A673 (cell line): ENCODE measurements at regions not wholly inside any gene's neighbourhood (a gene's known extent, or its start where the extent isn't known, plus 50 kb on each side); places are given as distances from the start of the nearest gene placed in this dataset.
"Not testable (repeated sequence)": the region's sequence is repeated elsewhere in the genome, so short reads cannot be mapped to it uniquely, and the experiment has no call there.

Experiments
- BruUV-seq: library from RNA; stranded (reverse); fragments of 400-500 nt; replicated peaks from 2 replicates; lab custom pipeline; 2021; lab: Mats Ljungman, UMichigan
- CTCF ChIA-PET: fragments of 300-600 bp; sonication (Branson Sonifier 250); formaldehyde crosslinking; loops from one replicate; lab custom pipeline; 2022; ENCODE audit warnings: antibody characterized with exemption; lab: Charles Lee
- POLR2A ChIA-PET: fragments of 300-600 bp; sonication (Branson Sonifier 250); formaldehyde crosslinking; loops from one replicate; lab custom pipeline; 2022; ENCODE audit warnings: antibody characterized with exemption; ENCODE audit not compliant: low non-redundant PET; lab: Charles Lee
- DNase-seq: peaks from one replicate; pipeline ENCODE4 v3.0.0-alpha.2; 2015; ENCODE audit warnings: low spot score
- H3K27ac ChIP-seq: fragments of 200-600 bp; sonication (generic); 2 replicates; pipeline ENCODE4 v1.5.1; 2016; ENCODE audit warnings: mixed run types, low read depth, mild to moderate bottlenecking, mixed read lengths, antibody characterized with exemption, low read length; ENCODE audit not compliant: poor library complexity, severe bottlenecking
- H3K27me3 ChIP-seq: fragments of 200-600 bp; sonication (generic); replicated peaks from 2 replicates; pipeline ENCODE4 v1.6.1; 2017; ENCODE audit warnings: mixed run types, low read depth, mild to moderate bottlenecking, mixed read lengths, antibody characterized with exemption, low read length; ENCODE audit not compliant: insufficient read depth, poor library complexity
- H3K36me3 ChIP-seq: fragments of 200-600 bp; sonication (generic); 2 replicates; pipeline ENCODE4 v1.6.1; 2016; ENCODE audit warnings: mixed run types, mild to moderate bottlenecking, mixed read lengths, antibody characterized with exemption, low read length; ENCODE audit not compliant: insufficient read depth, poor library complexity, severe bottlenecking
- H3K4me1 ChIP-seq: fragments of 200-600 bp; sonication (generic); 2 replicates; pipeline ENCODE4 v1.6.1; 2017; ENCODE audit warnings: mixed run types, mild to moderate bottlenecking, mixed read lengths, antibody characterized with exemption, low read length; ENCODE audit not compliant: insufficient read depth, poor library complexity, severe bottlenecking
- H3K4me3 ChIP-seq: fragments of 200-600 bp; sonication (generic); 2 replicates; pipeline ENCODE4 v1.5.1; 2016; ENCODE audit warnings: low read depth, mixed run types, mild to moderate bottlenecking, mixed read lengths, low read length; ENCODE audit not compliant: poor library complexity, severe bottlenecking
- H3K9me3 ChIP-seq: fragments of 200-600 bp; sonication (generic); 2 replicates; pipeline ENCODE4 v1.6.1; 2016; ENCODE audit warnings: mixed run types, low read depth, mild to moderate bottlenecking, mixed read lengths, antibody characterized with exemption, low read length; ENCODE audit not compliant: poor library complexity, severe bottlenecking
- CTCF ChIP-seq: fragments of 300-800, 200-600 bp; sonication (generic); conservative IDR thresholded peaks from 2 replicates; pipeline ENCODE4 v1.5.1; 2017; ENCODE audit warnings: low read depth, mild to moderate bottlenecking, antibody characterized with exemption, low read length, moderate library complexity, mixed read lengths
- EZH2 ChIP-seq: fragments of 200-600 bp; sonication (generic); IDR thresholded peaks from 2 replicates; pipeline ENCODE4 v1.6.1; 2017; ENCODE audit warnings: borderline replicate concordance, low read depth, mild to moderate bottlenecking, mixed read lengths, antibody characterized with exemption, low read length; ENCODE audit not compliant: poor library complexity, severe bottlenecking
- intact Hi-C: fragments of 100-400 bp; cut with micrococcal nuclease; formaldehyde crosslinking; loops from one replicate; pipeline ENCODE4 v1.10.0; 2022; ENCODE audit not compliant: unreplicated experiment

DNA sequence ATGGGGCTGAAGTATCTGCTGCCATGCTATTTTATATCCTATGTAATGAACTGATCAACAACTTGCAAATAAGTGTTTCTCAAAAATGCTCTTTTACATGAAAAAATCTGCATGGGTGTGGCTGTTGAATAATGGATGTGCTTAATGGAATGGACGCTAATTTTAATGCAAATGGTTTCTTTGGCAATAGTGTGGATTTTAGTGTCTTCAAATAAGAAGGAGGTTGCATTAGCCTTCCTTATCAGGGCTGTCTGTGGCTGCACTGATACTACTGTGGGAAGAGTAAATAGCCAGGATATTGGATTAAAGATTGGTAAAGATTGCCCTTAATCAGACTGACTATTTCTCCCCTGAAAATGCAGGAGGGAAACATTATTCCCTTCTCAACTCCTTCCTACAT, 121.9 kb upstream of the STK32A start:
- H3K27ac ChIP-seq, result no peak overlapping the region
- CTCF ChIA-PET, result no interaction called here

DNA sequence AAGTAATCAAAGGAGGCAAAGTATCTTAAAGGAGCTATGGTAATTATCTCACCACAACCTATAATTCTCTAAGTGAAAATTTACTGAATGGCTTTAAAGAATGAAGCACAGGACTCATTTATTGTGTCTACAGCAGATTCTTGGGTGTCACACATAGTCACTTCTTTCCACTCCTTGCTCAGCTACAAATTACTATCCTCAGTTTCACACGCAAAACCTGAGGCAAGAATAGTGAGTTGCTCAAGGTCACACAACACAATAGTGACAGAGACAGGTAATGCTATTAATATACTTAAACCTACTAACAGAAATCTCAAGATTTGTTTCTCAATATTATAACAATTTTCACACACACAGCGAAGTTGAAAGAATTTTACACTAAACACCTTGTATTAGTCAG, 120.9 kb upstream of the STK32A start:
- CTCF ChIA-PET, result no interaction called here
- no peak for TF ChIP-seq EZH2
- TF ChIP-seq CTCF, result no peak
- Histone ChIP-seq H3K4me1 (no peaks in the 10 kb centered on the region), H3K9me3 (no peaks in the 10 kb centered on the region), H3K27me3 (peaks cover 5% of the 10 kb centered on the region), H3K36me3 (no peaks in the 10 kb centered on the region), H3K27ac (no peak overlapping the region), H3K4me3 (no peak overlapping the region)
- POLR2A ChIA-PET, result interaction anchor here (0.7 kb wide), 1 partner anchor 1691 kb away, joined by 3 read pairs; no protein-coding TSS in a partner anchor
- no TSS peak for BruUV-seq
- intact Hi-C loops, result no loop called here
- no peak for DNase-seq

More for the DNA sequence above, 121.9 kb upstream of the STK32A start:
- Histone ChIP-seq H3K36me3 (no peaks in the 10 kb centered on the region), H3K9me3 (no peaks in the 10 kb centered on the region), H3K4me1 (no peaks in the 10 kb centered on the region), H3K4me3 (no peak overlapping the region), H3K27me3 (peaks cover 5% of the 10 kb centered on the region)
- BruUV-seq, result no TSS peak
- TF ChIP-seq EZH2 (no peak), CTCF (no peak)
- POLR2A ChIA-PET, result no interaction called here
- no peak for DNase-seq
- intact Hi-C loops, result no loop called here

DNA sequence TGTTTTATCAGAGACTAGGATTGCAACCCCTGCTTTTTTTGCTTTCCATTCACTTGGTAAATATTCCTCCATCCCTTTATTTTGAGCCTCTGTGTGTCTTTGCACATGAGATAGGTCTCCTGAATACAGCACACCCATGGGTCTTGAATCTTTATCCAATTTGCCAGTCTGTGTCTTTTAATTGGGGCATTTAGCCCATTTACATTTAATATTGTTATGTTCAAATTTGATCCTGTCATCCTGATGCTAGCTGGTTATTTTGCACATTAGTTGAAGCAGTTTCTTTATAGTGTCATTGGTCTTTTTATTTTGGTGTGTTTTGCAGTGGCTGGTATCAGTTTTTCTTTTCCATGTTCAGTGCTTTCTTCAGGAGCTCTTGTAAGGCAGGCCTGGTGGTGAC, 95.1 kb upstream of the STK32A start:
- H3K4me3 ChIP-seq, BruUV-seq, H3K27ac ChIP-seq, intact Hi-C loops, CTCF ChIA-PET, DNase-seq, H3K9me3 ChIP-seq, H3K4me1 ChIP-seq, H3K36me3 ChIP-seq, H3K27me3 ChIP-seq: not testable (repeated sequence)
- POLR2A ChIA-PET, result interaction anchor here (0.6 kb wide), 1 partner anchor 14 kb away, joined by 4 read pairs; no protein-coding TSS in a partner anchor

GRCh38 chr5:147140558-147140957, 94.3 kb upstream of the STK32A start:
- POLR2A ChIA-PET, result no interaction called here
- Histone ChIP-seq H3K4me3 (no peak overlapping the region), H3K4me1 (no peaks in the 10 kb centered on the region), H3K27me3 (no peaks in the 10 kb centered on the region), H3K27ac (no peak overlapping the region), H3K9me3 (peaks cover 4% of the 10 kb centered on the region), H3K36me3 (no peaks in the 10 kb centered on the region)
- no peak for DNase-seq
- TF ChIP-seq EZH2 (no peak), CTCF (no peak)
- BruUV-seq, result no TSS peak
- intact Hi-C loops, result no loop called here
- CTCF ChIA-PET, result no interaction called here

DNA sequence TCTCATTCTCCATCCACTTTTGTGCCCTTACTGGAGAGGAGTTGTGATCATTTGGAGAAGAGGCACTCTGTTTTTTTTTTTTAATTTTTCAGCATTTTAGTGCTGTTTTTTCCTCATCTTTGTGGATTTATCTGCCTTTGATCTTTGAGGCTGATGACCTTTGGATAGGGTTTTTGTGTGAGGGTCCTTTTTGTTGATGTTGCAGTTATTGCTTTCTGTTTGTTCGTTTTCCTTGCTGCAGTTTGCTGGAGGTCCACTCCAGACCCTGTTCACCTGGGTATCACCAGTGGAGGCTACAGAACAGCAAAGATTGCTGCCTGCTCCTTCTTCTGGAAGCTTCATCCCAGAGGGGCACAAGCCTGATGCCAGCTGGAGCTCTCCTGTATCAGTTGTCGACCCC, 93.2 kb upstream of the STK32A start:
- H3K4me3 ChIP-seq, H3K27ac ChIP-seq, H3K27me3 ChIP-seq, BruUV-seq, CTCF ChIA-PET, DNase-seq, H3K4me1 ChIP-seq, H3K36me3 ChIP-seq, intact Hi-C loops, H3K9me3 ChIP-seq, POLR2A ChIA-PET: not testable (repeated sequence)
